Endothelial cell of umbilical vein (primary cell): ENCODE measurements at regions not wholly inside any gene's neighbourhood (a gene's known extent, or its start where the extent isn't known, plus 50 kb on each side); places are given as distances from the start of the nearest gene placed in this dataset.

Experiments
- BruUV-seq: library from RNA; stranded (reverse); fragments of 400-500 nt; replicated peaks from 2 replicates; lab custom pipeline; 2021; lab: Mats Ljungman, UMichigan
- CTCF ChIA-PET: fragments of 300-600, 350-600 bp; sonication (Branson Sonifier 250); formaldehyde crosslinking; loops from one replicate; lab custom pipeline; 2021; ENCODE audit warnings: antibody characterized with exemption, inconsistent platforms; lab: Charles Lee
- POLR2A ChIA-PET: fragments of 300-600, 350-600 bp; sonication (Branson Sonifier 250); formaldehyde crosslinking; loops from one replicate; lab custom pipeline; 2021; ENCODE audit warnings: antibody characterized with exemption, inconsistent platforms; lab: Charles Lee
- DNase-seq: peaks from one replicate; pipeline ENCODE4 v3.0.0-alpha.2; 2011; ENCODE audit warnings: low read depth, low spot score
- FAIRE-seq: peaks from 2 replicates; lab custom pipeline; 2011; peaks lifted over from hg19 to GRCh38; lab: Jason Lieb, UNC
- H2AFZ ChIP-seq: 2 replicates; pipeline ENCODE4 v1.6.0; 2012; ENCODE audit warnings: low read depth, low read length, control low read depth, inconsistent platforms
- H3K27ac ChIP-seq: 2 replicates; pipeline ENCODE4 v1.5.1; 2011; ENCODE audit warnings: low read depth, mild to moderate bottlenecking, control low read depth, low read length, moderate library complexity; ENCODE audit not compliant: insufficient read depth
- H3K27me3 ChIP-seq, 2 experiments: 2 replicates each; pipeline versions ENCODE4 v1.6.0 to v1.6.1; 2011; ENCODE audit warnings: low read length in 2 of 2, mixed read lengths in 1 of 2; ENCODE audit not compliant: control insufficient read depth in 2 of 2, insufficient read depth in 2 of 2
- H3K36me3 ChIP-seq, 2 experiments: 2 replicates in 1 of 2; 3 replicates in 1 of 2; pipeline ENCODE4 v1.5.1; 2011; ENCODE audit warnings: low read length in 2 of 2, mild to moderate bottlenecking in 1 of 2, moderate library complexity in 1 of 2; ENCODE audit not compliant: control insufficient read depth in 2 of 2, insufficient read depth in 2 of 2; ENCODE audit errors: extremely low read depth in 1 of 2
- H3K4me1 ChIP-seq: 3 replicates; pipeline ENCODE4 v1.5.1; 2011; ENCODE audit warnings: mild to moderate bottlenecking, low read length; ENCODE audit not compliant: control insufficient read depth, insufficient read depth; ENCODE audit errors: extremely low read depth
- H3K4me2 ChIP-seq: 2 replicates; pipeline ENCODE4 v1.6.1; 2011; ENCODE audit warnings: low read length, control low read depth, mixed read lengths; ENCODE audit not compliant: insufficient read depth
- H3K4me3 ChIP-seq, 3 experiments: fragments of 200-600 bp in 1 of 3; sonication (generic), shearing (Covaris generic) in 1 of 3; replicated peaks in 1 of 3; 2 replicates each; pipeline ENCODE4 v1.5.1; 2011 to 2016; ENCODE audit warnings: control low read depth in 3 of 3, low read length in 3 of 3, mild to moderate bottlenecking in 2 of 3, inconsistent platforms in 1 of 3, low read depth in 1 of 3, moderate library complexity in 1 of 3; ENCODE audit not compliant: insufficient read depth in 1 of 3
- H3K79me2 ChIP-seq: 2 replicates; pipeline ENCODE4 v1.6.0; 2012; ENCODE audit warnings: low read length, inconsistent platforms; ENCODE audit not compliant: control insufficient read depth, insufficient read depth
- H3K9ac ChIP-seq: replicated peaks from 2 replicates; pipeline ENCODE3; 2011; ENCODE audit warnings: low read length, control low read depth; ENCODE audit not compliant: insufficient read depth; ENCODE audit errors: extremely low read depth
- H3K9me1 ChIP-seq: replicated peaks from 3 replicates; pipeline ENCODE4 v1.6.0; 2011; ENCODE audit warnings: mild to moderate bottlenecking, low read length; ENCODE audit not compliant: control insufficient read depth, insufficient read depth; ENCODE audit errors: extremely low read depth
- H3K9me3 ChIP-seq: replicated peaks from 2 replicates; pipeline ENCODE4 v1.5.1; 2012; ENCODE audit warnings: low read length, inconsistent platforms; ENCODE audit not compliant: control insufficient read depth, insufficient read depth
- H4K20me1 ChIP-seq: replicated peaks from 2 replicates; pipeline ENCODE3; 2011; ENCODE audit warnings: mild to moderate bottlenecking, low read length; ENCODE audit not compliant: control insufficient read depth, insufficient read depth; ENCODE audit errors: extremely low read depth
- EZH2 ChIP-seq: IDR thresholded peaks from 2 replicates; pipeline ENCODE4 v1.6.1; 2012; ENCODE audit warnings: borderline replicate concordance, low read depth, mild to moderate bottlenecking, moderate library complexity, low read length, inconsistent platforms; ENCODE audit not compliant: severe bottlenecking
- FOS ChIP-seq: IDR thresholded peaks from 2 replicates; pipeline ENCODE4 v1.6.1; 2011; ENCODE audit warnings: mild to moderate bottlenecking, low read length, moderate library complexity, borderline replicate concordance; ENCODE audit not compliant: insufficient read depth
- GATA2 ChIP-seq: IDR thresholded peaks from 2 replicates; pipeline ENCODE4 v1.7.0; 2011; ENCODE audit warnings: low read depth, mild to moderate bottlenecking, moderate library complexity, mixed read lengths, low read length; ENCODE audit not compliant: insufficient read length, insufficient read depth
- JUN ChIP-seq: IDR thresholded peaks from 2 replicates; pipeline ENCODE4 v1.6.1; 2011; ENCODE audit warnings: borderline replicate concordance, low read depth; ENCODE audit not compliant: insufficient read length, insufficient read depth
- MYC ChIP-seq: IDR thresholded peaks from one replicate; pipeline ENCODE4 v1.6.1; 2011; ENCODE audit warnings: mild to moderate bottlenecking, low read depth, low read length
- POLR2A ChIP-seq: IDR thresholded peaks from 2 replicates; pipeline ENCODE4 v1.6.1; 2012; ENCODE audit warnings: low read depth, mild to moderate bottlenecking, control low read depth, low read length
- POLR2AphosphoS5 ChIP-seq: IDR thresholded peaks from 2 replicates; pipeline ENCODE4 v1.6.1; 2012; ENCODE audit warnings: low read depth, mild to moderate bottlenecking, control low read depth, low read length, moderate library complexity; ENCODE audit not compliant: insufficient read depth
- dilution Hi-C: fragments of 300-500 bp; cut with MboI; formaldehyde crosslinking; loops from one replicate; pipeline ENCODE4 v1.15.0; 2019; ENCODE audit warnings: low sequenced_read_pairs; ENCODE audit not compliant: extremely low pct_ligation_motif_present
- intact Hi-C: fragments of 100-400 bp; cut with micrococcal nuclease; formaldehyde crosslinking; loops from one replicate; pipeline ENCODE4 v1.10.0; 2022
- TF ChIP-seq, protein P1 (sequence below): IDR thresholded peaks from 2 replicates; pipeline ENCODE4 v1.6.1; 2011; ENCODE audit not compliant: insufficient read depth, insufficient read length
- TF ChIP-seq, protein P2 (sequence below), 2 donors: IDR thresholded peaks; 1 replicate in 1 of 2; 2 replicates in 1 of 2; pipeline ENCODE4 v1.5.1; 2011; ENCODE audit warnings: low read length in 2 of 2, mild to moderate bottlenecking in 2 of 2, moderate library complexity in 2 of 2, control low read depth in 1 of 2, inconsistent platforms in 1 of 2, low read depth in 1 of 2; ENCODE audit not compliant: insufficient read depth in 1 of 2; ENCODE audit errors: extremely low read depth in 1 of 2

- H3K79me2 ChIP-seq = no peaks in the 10 kb centered on the region
- no peak overlapping the region for H3K9ac ChIP-seq
- BruUV-seq = no TSS peak
- H3K4me1 ChIP-seq = peaks cover 2% of the 10 kb centered on the region
- H3K9me1 ChIP-seq = no peaks in the 10 kb centered on the region
- peak overlapping the region; percentile 18 for H2AFZ ChIP-seq
- no peak overlapping the region for H3K4me2 ChIP-seq
- dilution Hi-C loops = no loop called here
- no peak for TF ChIP-seq MYC
- TF ChIP-seq POLR2AphosphoS5 = no peak
- TF ChIP-seq, protein P1, sequence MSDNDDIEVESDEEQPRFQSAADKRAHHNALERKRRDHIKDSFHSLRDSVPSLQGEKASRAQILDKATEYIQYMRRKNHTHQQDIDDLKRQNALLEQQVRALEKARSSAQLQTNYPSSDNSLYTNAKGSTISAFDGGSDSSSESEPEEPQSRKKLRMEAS = no peak
- TF ChIP-seq FOS = peak; percentile 23
- TF ChIP-seq, protein P2, sequence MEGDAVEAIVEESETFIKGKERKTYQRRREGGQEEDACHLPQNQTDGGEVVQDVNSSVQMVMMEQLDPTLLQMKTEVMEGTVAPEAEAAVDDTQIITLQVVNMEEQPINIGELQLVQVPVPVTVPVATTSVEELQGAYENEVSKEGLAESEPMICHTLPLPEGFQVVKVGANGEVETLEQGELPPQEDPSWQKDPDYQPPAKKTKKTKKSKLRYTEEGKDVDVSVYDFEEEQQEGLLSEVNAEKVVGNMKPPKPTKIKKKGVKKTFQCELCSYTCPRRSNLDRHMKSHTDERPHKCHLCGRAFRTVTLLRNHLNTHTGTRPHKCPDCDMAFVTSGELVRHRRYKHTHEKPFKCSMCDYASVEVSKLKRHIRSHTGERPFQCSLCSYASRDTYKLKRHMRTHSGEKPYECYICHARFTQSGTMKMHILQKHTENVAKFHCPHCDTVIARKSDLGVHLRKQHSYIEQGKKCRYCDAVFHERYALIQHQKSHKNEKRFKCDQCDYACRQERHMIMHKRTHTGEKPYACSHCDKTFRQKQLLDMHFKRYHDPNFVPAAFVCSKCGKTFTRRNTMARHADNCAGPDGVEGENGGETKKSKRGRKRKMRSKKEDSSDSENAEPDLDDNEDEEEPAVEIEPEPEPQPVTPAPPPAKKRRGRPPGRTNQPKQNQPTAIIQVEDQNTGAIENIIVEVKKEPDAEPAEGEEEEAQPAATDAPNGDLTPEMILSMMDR (IDR thresholded peaks at IDR 0.05; ENCODE audit: extremely low read depth in 1 of 2, insufficient read depth in 1 of 2, low read depth in 1 of 2, low read length in 2 of 2) = no peak
- TF ChIP-seq GATA2 = no peak
- TF ChIP-seq POLR2A = no peak
- TF ChIP-seq EZH2 = no peak
- TF ChIP-seq JUN = peak; percentile 10
- ChIA-PET POLR2A (no interaction called here), CTCF (interaction anchor here (3.0 kb wide), 1 partner anchor 10 kb away, joined by 21 read pairs; no protein-coding TSS in a partner anchor)
- H3K27ac ChIP-seq = no peak overlapping the region
- intact Hi-C loops = no loop called here
- no peaks in the 10 kb centered on the region for H4K20me1 ChIP-seq
- no peak overlapping the region for H3K4me3 ChIP-seq
- H3K27me3 ChIP-seq = no peaks in the 10 kb centered on the region
- H3K36me3 ChIP-seq = no peaks in the 10 kb centered on the region
- FAIRE-seq = no peak
- no peaks in the 10 kb centered on the region for H3K9me3 ChIP-seq
- no peak for DNase-seq
These were observed 348.6 kb downstream of the PTTG2 start for GRCh38 chr4:38308728-38309311.
